K562 (cell line): ENCODE measurements at regions not wholly inside any gene's neighbourhood (a gene's known extent, or its start where the extent isn't known, plus 50 kb on each side); places are given as distances from the start of the nearest gene placed in this dataset.
A peak's percentile ranks its signal among the peaks of the same experiment; 100 is the strongest.

Source experiments
- LEF1 ChIP-seq: fragments of 450-650 bp; IDR thresholded peaks from 2 replicates; pipeline ENCODE4 v1.6.1; 2016; ENCODE audit warnings: mild to moderate bottlenecking
- ZBTB40 ChIP-seq, 2 experiments: fragments of 450-650 bp in 1 of 2; sonication (generic) in 1 of 2; formaldehyde crosslinking in 1 of 2; IDR thresholded peaks; 2 replicates each; pipeline versions ENCODE4 v1.7.1 to v1.9.0; 2016 to 2022; ENCODE audit warnings: inconsistent platforms in 1 of 2, mild to moderate bottlenecking in 1 of 2, missing genetic modification reagents in 1 of 2
- ZFP36 ChIP-seq: fragments of 150-350 bp; IDR thresholded peaks from 2 replicates; pipeline ENCODE4 v1.6.1; 2018; ENCODE audit warnings: low read length, low read depth; ENCODE audit not compliant: partially characterized antibody
- ZNF639 ChIP-seq, 2 experiments: fragments of 200-800 bp in 1 of 2; sonication (Bioruptor generic) in 1 of 2; sonication (generic) in 1 of 2; formaldehyde crosslinking in 1 of 2; IDR thresholded peaks in 1 of 2; conservative IDR thresholded peaks in 1 of 2; 2 replicates each; pipeline versions ENCODE4 v1.5.0 to v1.6.1; 2016 to 2020; ENCODE audit warnings: missing compliant biosample characterization in 1 of 2, missing genetic modification characterization in 1 of 2, missing genetic modification reagents in 1 of 2
- ZNF764 ChIP-seq: fragments of 250-450 bp; sonication (Bioruptor Pico); IDR thresholded peaks from 2 replicates; pipeline ENCODE4 v1.4.0; 2020; ENCODE audit warnings: low read depth, mild to moderate bottlenecking, moderate library complexity
- TF ChIP-seq, protein P1 (sequence below): fragments of 250-450 bp; sonication (Bioruptor Pico); IDR thresholded peaks from 2 replicates; pipeline ENCODE4 v1.4.0; 2020; ENCODE audit warnings: mild to moderate bottlenecking, moderate library complexity
- TF ChIP-seq, protein P2 (sequence below): fragments of 450-650 bp; formaldehyde crosslinking; IDR thresholded peaks from 2 replicates; pipeline ENCODE4 v1.4.0; 2020; ENCODE audit warnings: mild to moderate bottlenecking, mixed read lengths

DNA sequence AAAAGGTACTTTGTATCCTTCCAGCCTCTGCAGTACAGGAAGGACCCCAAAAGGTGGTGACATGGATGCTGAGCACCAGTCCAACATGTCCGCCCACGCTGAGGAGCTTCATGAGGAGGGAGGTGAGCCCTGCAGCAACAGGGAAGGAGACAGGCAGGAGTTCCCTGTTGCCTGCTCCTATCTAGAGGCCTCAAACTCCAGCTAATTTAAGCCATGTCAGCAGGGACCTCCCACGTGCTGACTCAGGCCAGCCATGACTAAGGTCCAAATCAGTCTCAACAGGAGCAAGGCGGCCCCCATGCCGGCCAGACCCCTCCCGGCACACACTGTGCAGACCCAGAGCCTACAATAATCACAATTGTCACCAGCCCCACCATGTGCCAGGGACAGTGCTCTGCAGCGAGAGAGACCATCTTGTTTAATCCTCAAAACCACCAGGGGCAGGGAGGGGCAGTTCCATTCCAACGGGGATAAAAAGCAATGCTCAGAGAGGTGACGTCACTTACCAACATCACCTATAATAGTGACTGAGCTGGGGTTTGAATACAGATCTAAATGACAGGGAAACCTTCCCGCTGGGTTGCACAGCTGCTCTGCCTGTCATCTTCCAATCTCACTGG lies 54.5 kb upstream of the GATA2 start (continued):
- TF ChIP-seq, protein P1, sequence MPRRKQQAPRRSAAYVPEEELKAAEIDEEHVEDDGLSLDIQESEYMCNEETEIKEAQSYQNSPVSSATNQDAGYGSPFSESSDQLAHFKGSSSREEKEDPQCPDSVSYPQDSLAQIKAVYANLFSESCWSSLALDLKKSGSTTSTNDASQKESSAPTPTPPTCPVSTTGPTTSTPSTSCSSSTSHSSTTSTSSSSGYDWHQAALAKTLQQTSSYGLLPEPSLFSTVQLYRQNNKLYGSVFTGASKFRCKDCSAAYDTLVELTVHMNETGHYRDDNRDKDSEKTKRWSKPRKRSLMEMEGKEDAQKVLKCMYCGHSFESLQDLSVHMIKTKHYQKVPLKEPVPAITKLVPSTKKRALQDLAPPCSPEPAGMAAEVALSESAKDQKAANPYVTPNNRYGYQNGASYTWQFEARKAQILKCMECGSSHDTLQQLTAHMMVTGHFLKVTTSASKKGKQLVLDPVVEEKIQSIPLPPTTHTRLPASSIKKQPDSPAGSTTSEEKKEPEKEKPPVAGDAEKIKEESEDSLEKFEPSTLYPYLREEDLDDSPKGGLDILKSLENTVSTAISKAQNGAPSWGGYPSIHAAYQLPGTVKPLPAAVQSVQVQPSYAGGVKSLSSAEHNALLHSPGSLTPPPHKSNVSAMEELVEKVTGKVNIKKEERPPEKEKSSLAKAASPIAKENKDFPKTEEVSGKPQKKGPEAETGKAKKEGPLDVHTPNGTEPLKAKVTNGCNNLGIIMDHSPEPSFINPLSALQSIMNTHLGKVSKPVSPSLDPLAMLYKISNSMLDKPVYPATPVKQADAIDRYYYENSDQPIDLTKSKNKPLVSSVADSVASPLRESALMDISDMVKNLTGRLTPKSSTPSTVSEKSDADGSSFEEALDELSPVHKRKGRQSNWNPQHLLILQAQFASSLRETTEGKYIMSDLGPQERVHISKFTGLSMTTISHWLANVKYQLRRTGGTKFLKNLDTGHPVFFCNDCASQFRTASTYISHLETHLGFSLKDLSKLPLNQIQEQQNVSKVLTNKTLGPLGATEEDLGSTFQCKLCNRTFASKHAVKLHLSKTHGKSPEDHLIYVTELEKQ (CRISPR knock-in tag) = no peak; the same call in 1 of the 2 replicates
- TF ChIP-seq ZFP36 = no peak
- no peak for TF ChIP-seq ZNF764 (CRISPR knock-in tag)
- TF ChIP-seq ZNF639 (CRISPR knock-in tag; conservative IDR thresholded peaks at IDR 0.05 in 1 of 2, IDR thresholded peaks at IDR 0.05 in 1 of 2) = peak in 1 of 2 experiments; percentile 52; a peak in 1 of 4 replicates
- TF ChIP-seq, protein P2, sequence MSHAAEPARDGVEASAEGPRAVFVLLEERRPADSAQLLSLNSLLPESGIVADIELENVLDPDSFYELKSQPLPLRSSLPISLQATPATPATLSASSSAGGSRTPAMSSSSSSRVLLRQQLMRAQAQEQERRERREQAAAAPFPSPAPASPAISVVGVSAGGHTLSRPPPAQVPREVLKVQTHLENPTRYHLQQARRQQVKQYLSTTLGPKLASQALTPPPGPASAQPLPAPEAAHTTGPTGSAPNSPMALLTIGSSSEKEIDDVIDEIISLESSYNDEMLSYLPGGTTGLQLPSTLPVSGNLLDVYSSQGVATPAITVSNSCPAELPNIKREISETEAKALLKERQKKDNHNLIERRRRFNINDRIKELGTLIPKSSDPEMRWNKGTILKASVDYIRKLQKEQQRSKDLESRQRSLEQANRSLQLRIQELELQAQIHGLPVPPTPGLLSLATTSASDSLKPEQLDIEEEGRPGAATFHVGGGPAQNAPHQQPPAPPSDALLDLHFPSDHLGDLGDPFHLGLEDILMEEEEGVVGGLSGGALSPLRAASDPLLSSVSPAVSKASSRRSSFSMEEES = no peak
- peak; percentile 50 for TF ChIP-seq LEF1
- no peak for TF ChIP-seq ZBTB40 (IDR thresholded peaks at IDR 0.05)
- no peak for TF ChIP-seq ZBTB40 (CRISPR knock-in tag; IDR thresholded peaks at IDR 0.05)
